ENCODE measurements at regions not wholly inside any gene's neighbourhood (a gene's known extent, or its start where the extent isn't known, plus 50 kb on each side); places are given as distances from the start of the nearest gene placed in this dataset.

- TF ChIP-seq CTCF (IDR thresholded peaks at IDR 0.05) = no peak
Observed at GRCh38 chr2:150710041-150710440, 222.6 kb upstream of the RND3 start.

GRCh38 chr2:150706561-150706960, 219.1 kb upstream of the RND3 start:
- no peak overlapping the region for H2AFZ ChIP-seq
- TF ChIP-seq CTCF (IDR thresholded peaks at IDR 0.05) = no peak
- no peak overlapping the region for H3K27ac ChIP-seq
- H3K79me2 ChIP-seq = no peaks in the 10 kb centered on the region
- no peak overlapping the region for H3K4me2 ChIP-seq (ENCODE audit: low read length)
- no peaks in the 10 kb centered on the region for H3K4me1 ChIP-seq
- no peak overlapping the region for H3K4me3 ChIP-seq (ENCODE audit: low read depth, low read length)
- H3K27me3 ChIP-seq (ENCODE audit: control insufficient read depth, insufficient read depth, low read length) = no peaks in the 10 kb centered on the region
- H3K36me3 ChIP-seq (ENCODE audit: control insufficient read depth, insufficient read depth, low read length) = no peaks in the 10 kb centered on the region
- H3K9me3 ChIP-seq (ENCODE audit: control insufficient read depth, low read length) = no peaks in the 10 kb centered on the region
- no peak overlapping the region for H3K9ac ChIP-seq

More at GRCh38 chr2:150710041-150710440, 222.6 kb upstream of the RND3 start:
- no peaks in the 10 kb centered on the region for H3K79me2 ChIP-seq
- no peak overlapping the region for H3K27ac ChIP-seq
- H3K4me3 ChIP-seq (ENCODE audit: low read depth, low read length) = no peak overlapping the region
- no peak overlapping the region for H3K9ac ChIP-seq
- H3K9me3 ChIP-seq (ENCODE audit: control insufficient read depth, low read length) = no peaks in the 10 kb centered on the region
- no peaks in the 10 kb centered on the region for H3K4me1 ChIP-seq
- no peaks in the 10 kb centered on the region for H3K36me3 ChIP-seq (ENCODE audit: control insufficient read depth, insufficient read depth, low read length)
- H3K27me3 ChIP-seq (ENCODE audit: control insufficient read depth, insufficient read depth, low read length) = no peaks in the 10 kb centered on the region
- H2AFZ ChIP-seq = no peak overlapping the region
- H3K4me2 ChIP-seq (ENCODE audit: low read length) = no peak overlapping the region

- no peak for TF ChIP-seq CTCF (IDR thresholded peaks at IDR 0.05)
- H3K4me2 ChIP-seq (ENCODE audit: low read length) = no peak overlapping the region
- no peaks in the 10 kb centered on the region for H3K9me3 ChIP-seq (ENCODE audit: control insufficient read depth, low read length)
- H3K4me3 ChIP-seq (ENCODE audit: low read depth, low read length) = no peak overlapping the region
- H2AFZ ChIP-seq = no peak overlapping the region
- no peak overlapping the region for H3K9ac ChIP-seq
- H3K27me3 ChIP-seq (ENCODE audit: control insufficient read depth, insufficient read depth, low read length) = no peaks in the 10 kb centered on the region
- no peaks in the 10 kb centered on the region for H3K36me3 ChIP-seq (ENCODE audit: control insufficient read depth, insufficient read depth, low read length)
- no peaks in the 10 kb centered on the region for H3K4me1 ChIP-seq
- no peaks in the 10 kb centered on the region for H3K79me2 ChIP-seq
- no peak overlapping the region for H3K27ac ChIP-seq
Observed at GRCh38 chr2:150705767-150706166, 218.3 kb upstream of the RND3 start.

- no peak for TF ChIP-seq CTCF (IDR thresholded peaks at IDR 0.05)
- no peak overlapping the region for H3K4me3 ChIP-seq (ENCODE audit: low read depth, low read length)
- no peak overlapping the region for H3K4me2 ChIP-seq (ENCODE audit: low read length)
- H3K9ac ChIP-seq = no peak overlapping the region
- H3K27ac ChIP-seq = no peak overlapping the region
- no peaks in the 10 kb centered on the region for H3K4me1 ChIP-seq
- no peak overlapping the region for H2AFZ ChIP-seq
- H3K36me3 ChIP-seq (ENCODE audit: control insufficient read depth, insufficient read depth, low read length) = no peaks in the 10 kb centered on the region
- no peaks in the 10 kb centered on the region for H3K79me2 ChIP-seq
- no peaks in the 10 kb centered on the region for H3K9me3 ChIP-seq (ENCODE audit: control insufficient read depth, low read length)
- H3K27me3 ChIP-seq (ENCODE audit: control insufficient read depth, insufficient read depth, low read length) = no peaks in the 10 kb centered on the region
Observed at GRCh38 chr2:150705357-150705756, 217.9 kb upstream of the RND3 start.

GRCh38 chr2:150702791-150703190, 215.3 kb upstream of the RND3 start:
- H3K9me3 ChIP-seq (ENCODE audit: control insufficient read depth, low read length) = no peaks in the 10 kb centered on the region
- H3K36me3 ChIP-seq (ENCODE audit: control insufficient read depth, insufficient read depth, low read length) = no peaks in the 10 kb centered on the region
- H3K27me3 ChIP-seq (ENCODE audit: control insufficient read depth, insufficient read depth, low read length) = no peaks in the 10 kb centered on the region
- H3K4me3 ChIP-seq (ENCODE audit: low read depth, low read length) = no peak overlapping the region
- H2AFZ ChIP-seq = no peak overlapping the region
- no peaks in the 10 kb centered on the region for H3K4me1 ChIP-seq
- H3K4me2 ChIP-seq (ENCODE audit: low read length) = no peak overlapping the region
- H3K79me2 ChIP-seq = no peaks in the 10 kb centered on the region
- H3K27ac ChIP-seq = no peak overlapping the region
- TF ChIP-seq CTCF (IDR thresholded peaks at IDR 0.05) = no peak
- H3K9ac ChIP-seq = no peak overlapping the region
